GM12891 (cell line): ENCODE measurements at regions not wholly inside any gene's neighbourhood (a gene's known extent, or its start where the extent isn't known, plus 50 kb on each side); places are given as distances from the start of the nearest gene placed in this dataset.

Source experiments
- DNase-seq: peaks from one replicate; pipeline ENCODE4 v3.0.0; 2011; ENCODE audit warnings: low spot score; ENCODE audit not compliant: insufficient read length
- FAIRE-seq: peaks from 2 replicates; lab custom pipeline; 2011; peaks lifted over from hg19 to GRCh38; lab: Jason Lieb, UNC
- PAX5 ChIP-seq: IDR thresholded peaks from 2 replicates; pipeline ENCODE4 v1.6.1; 2011; ENCODE audit warnings: low read length, moderate library complexity, mild to moderate bottlenecking; ENCODE audit not compliant: insufficient read depth, severe bottlenecking
- POLR2A ChIP-seq: IDR thresholded peaks from 2 replicates; pipeline ENCODE4 v1.6.1; 2011; ENCODE audit warnings: low read depth, low read length, control low read depth
- POLR2AphosphoS5 ChIP-seq: IDR thresholded peaks from 2 replicates; pipeline ENCODE4 v1.6.1; 2011; ENCODE audit warnings: low read depth, low read length, control low read depth
- POU2F2 ChIP-seq: IDR thresholded peaks from 2 replicates; pipeline ENCODE4 v1.6.1; 2011; ENCODE audit warnings: low read depth, mild to moderate bottlenecking, control low read depth, low read length, moderate library complexity
- SPI1 ChIP-seq: IDR thresholded peaks from 2 replicates; pipeline ENCODE4 v1.6.1; 2011; ENCODE audit warnings: low read depth, low read length, control low read depth
- TAF1 ChIP-seq: IDR thresholded peaks from 2 replicates; pipeline ENCODE4 v1.6.1; 2011; ENCODE audit warnings: low read depth, low read length, control low read depth

- DNase-seq, result no peak
- no peak for FAIRE-seq
- TF ChIP-seq PAX5 (no peak), POLR2AphosphoS5 (no peak), TAF1 (no peak), SPI1 (no peak), POU2F2 (no peak), POLR2A (no peak)
Observed at GRCh38 chr5:153308282-153308681, 182.2 kb upstream of the GRIA1 start.

- FAIRE-seq (no peak), DNase-seq (no peak)
- TF ChIP-seq POLR2A, result no peak
- no peak for TF ChIP-seq PAX5
- TF ChIP-seq POLR2AphosphoS5, result no peak
- no peak for TF ChIP-seq TAF1
- no peak for TF ChIP-seq POU2F2
- no peak for TF ChIP-seq SPI1
Observed at GRCh38 chr5:153318556-153318955, 171.9 kb upstream of the GRIA1 start.

- FAIRE-seq, result no peak
- TF ChIP-seq POLR2AphosphoS5, result no peak
- no peak for TF ChIP-seq SPI1
Observed at GRCh38 chr5:153321478-153321877, 169.0 kb upstream of the GRIA1 start.

GRCh38 chr5:153340139-153340538 is 150.3 kb upstream of the GRIA1 start:
- DNase-seq (no peak), FAIRE-seq (no peak)
- TF ChIP-seq POLR2AphosphoS5 (no peak), TAF1 (no peak), PAX5 (no peak), POU2F2 (no peak), SPI1 (no peak), POLR2A (no peak)

More at GRCh38 chr5:153321478-153321877, 169.0 kb upstream of the GRIA1 start:
- no peak for DNase-seq

- TF ChIP-seq POU2F2, result no peak
- no peak for TF ChIP-seq POLR2A
- TF ChIP-seq TAF1, result no peak
- no peak for TF ChIP-seq POLR2AphosphoS5
- no peak for TF ChIP-seq PAX5
- TF ChIP-seq SPI1, result no peak
- DNase-seq (no peak), FAIRE-seq (no peak)
Observed at GRCh38 chr5:153340738-153341137, 149.7 kb upstream of the GRIA1 start.

GRCh38 chr5:153342487-153342886 is 148.0 kb upstream of the GRIA1 start:
- FAIRE-seq (no peak), DNase-seq (no peak)
- TF ChIP-seq SPI1, result no peak
- TF ChIP-seq TAF1, result no peak
- TF ChIP-seq PAX5, result no peak
- TF ChIP-seq POU2F2, result no peak
- no peak for TF ChIP-seq POLR2A
- TF ChIP-seq POLR2AphosphoS5, result no peak

- FAIRE-seq (no peak), DNase-seq (no peak)
- TF ChIP-seq PAX5 (no peak), POU2F2 (no peak), TAF1 (no peak)
Observed at GRCh38 chr5:153347611-153348010, 142.9 kb upstream of the GRIA1 start.

GRCh38 chr5:153350175-153350883 is 140.1 kb upstream of the GRIA1 start:
- DNase-seq (no peak), FAIRE-seq (no peak)
- no peak for TF ChIP-seq SPI1
- no peak for TF ChIP-seq POLR2A
- no peak for TF ChIP-seq TAF1
- TF ChIP-seq POU2F2, result no peak
- TF ChIP-seq POLR2AphosphoS5, result no peak
- TF ChIP-seq PAX5, result no peak

GRCh38 chr5:153352685-153353219 is 137.7 kb upstream of the GRIA1 start:
- FAIRE-seq, result peak; percentile 84
- no peak for DNase-seq
- TF ChIP-seq POU2F2 (0 out of 2 replicates have a peak, but pooled peaks have one; percentile 21), TAF1 (0 out of 2 replicates have a peak, but pooled peaks have one; percentile 26), POLR2AphosphoS5 (no peak), PAX5 (no peak), POLR2A (no peak), SPI1 (peak; percentile 59)

GRCh38 chr5:153357493-153358112 is 132.9 kb upstream of the GRIA1 start:
- FAIRE-seq (peak; percentile 40), DNase-seq (no peak)
- TF ChIP-seq POLR2AphosphoS5, result no peak
- TF ChIP-seq SPI1, result no peak
- no peak for TF ChIP-seq POU2F2
- TF ChIP-seq PAX5, result no peak
- TF ChIP-seq POLR2A, result no peak
- TF ChIP-seq TAF1, result no peak
